ENCODE measurements at regions not wholly inside any gene's neighbourhood (a gene's known extent, or its start where the extent isn't known, plus 50 kb on each side); places are given as distances from the start of the nearest gene placed in this dataset.

DNA sequence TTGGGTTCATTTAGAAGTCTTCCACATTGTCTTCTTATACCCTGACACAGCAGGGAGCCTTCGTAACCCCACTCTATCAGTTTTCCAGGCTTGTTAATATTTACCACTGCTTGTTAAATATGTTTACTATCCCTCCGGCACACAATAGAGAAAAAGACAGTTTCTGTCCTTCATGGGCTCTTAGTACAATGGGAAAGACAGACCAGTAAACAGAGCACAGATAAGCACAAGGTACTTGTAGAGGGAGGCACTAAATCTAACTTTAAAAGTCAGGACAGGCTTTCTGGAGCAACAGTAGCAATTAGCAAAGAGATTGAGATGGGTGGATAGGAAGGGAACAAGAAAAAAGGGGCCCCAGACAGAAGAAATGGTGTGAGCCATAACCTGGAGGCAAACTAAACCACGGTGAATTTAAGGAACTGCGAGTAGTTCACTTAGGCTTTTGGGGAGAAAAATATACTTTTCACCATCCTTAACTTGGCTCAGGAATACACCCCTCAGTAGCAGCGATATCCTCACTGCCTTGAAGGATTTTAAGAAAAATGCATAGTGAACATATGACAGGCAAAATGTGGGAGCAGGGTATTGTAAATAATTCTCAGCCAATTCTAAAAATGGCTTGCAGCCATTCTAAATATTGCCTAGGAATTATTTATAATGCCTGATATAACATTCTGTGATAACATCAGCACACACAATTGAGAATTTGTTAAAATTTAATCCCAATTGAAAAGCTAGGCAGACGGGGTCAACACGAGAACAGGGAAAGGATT, 383.7 kb downstream of the CDH2 start:
- DNase-seq (ENCODE audit: extremely low read depth, low read depth), result no peak
- H3K4me3 ChIP-seq (replicated peaks; ENCODE audit: low read depth, low read length), result no peak overlapping the region
- TF ChIP-seq, protein P1, sequence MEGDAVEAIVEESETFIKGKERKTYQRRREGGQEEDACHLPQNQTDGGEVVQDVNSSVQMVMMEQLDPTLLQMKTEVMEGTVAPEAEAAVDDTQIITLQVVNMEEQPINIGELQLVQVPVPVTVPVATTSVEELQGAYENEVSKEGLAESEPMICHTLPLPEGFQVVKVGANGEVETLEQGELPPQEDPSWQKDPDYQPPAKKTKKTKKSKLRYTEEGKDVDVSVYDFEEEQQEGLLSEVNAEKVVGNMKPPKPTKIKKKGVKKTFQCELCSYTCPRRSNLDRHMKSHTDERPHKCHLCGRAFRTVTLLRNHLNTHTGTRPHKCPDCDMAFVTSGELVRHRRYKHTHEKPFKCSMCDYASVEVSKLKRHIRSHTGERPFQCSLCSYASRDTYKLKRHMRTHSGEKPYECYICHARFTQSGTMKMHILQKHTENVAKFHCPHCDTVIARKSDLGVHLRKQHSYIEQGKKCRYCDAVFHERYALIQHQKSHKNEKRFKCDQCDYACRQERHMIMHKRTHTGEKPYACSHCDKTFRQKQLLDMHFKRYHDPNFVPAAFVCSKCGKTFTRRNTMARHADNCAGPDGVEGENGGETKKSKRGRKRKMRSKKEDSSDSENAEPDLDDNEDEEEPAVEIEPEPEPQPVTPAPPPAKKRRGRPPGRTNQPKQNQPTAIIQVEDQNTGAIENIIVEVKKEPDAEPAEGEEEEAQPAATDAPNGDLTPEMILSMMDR (IDR thresholded peaks at IDR 0.05; ENCODE audit: low read depth, low read length, missing control alignments), result no peak

DNA sequence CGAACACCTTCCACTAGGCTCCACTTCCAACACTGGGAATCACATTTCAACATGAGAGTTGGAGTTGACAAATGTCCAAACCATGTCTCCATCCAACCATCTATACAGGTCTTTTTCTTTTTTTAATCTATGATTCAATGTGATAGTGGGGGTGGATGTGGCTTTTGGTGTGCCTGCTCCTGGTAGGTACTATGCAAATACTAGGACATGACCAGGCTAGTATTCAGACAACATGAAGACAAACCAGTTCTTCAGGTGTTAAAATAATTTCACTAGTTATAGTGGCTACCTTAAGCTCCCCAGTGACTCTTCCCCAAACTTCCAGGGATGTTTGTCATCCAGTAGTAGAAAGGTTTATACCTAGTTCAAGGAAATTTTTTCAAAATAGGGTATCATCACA, 387.5 kb downstream of the CDH2 start:
- no peak overlapping the region for H3K4me3 ChIP-seq (replicated peaks; ENCODE audit: low read depth, low read length)
- no peak for DNase-seq (ENCODE audit: extremely low read depth, low read depth)
- TF ChIP-seq, protein P1 (IDR thresholded peaks at IDR 0.05; ENCODE audit: low read depth, low read length, missing control alignments), result no peak

- no peak overlapping the region for H3K4me3 ChIP-seq (replicated peaks; ENCODE audit: low read depth, low read length)
- DNase-seq (ENCODE audit: extremely low read depth, low read depth), result no peak
- TF ChIP-seq, protein P1 (IDR thresholded peaks at IDR 0.05; ENCODE audit: low read depth, low read length, missing control alignments), result no peak
Measured at GRCh38 chr18:27787547-27787946, 389.4 kb downstream of the CDH2 start.

- H3K4me3 ChIP-seq (replicated peaks; ENCODE audit: low read depth, low read length), result no peak overlapping the region
- TF ChIP-seq, protein P1 (IDR thresholded peaks at IDR 0.05; ENCODE audit: low read depth, low read length, missing control alignments), result no peak
- no peak for DNase-seq (ENCODE audit: extremely low read depth, low read depth)
Measured at GRCh38 chr18:27785815-27786471, 391.0 kb downstream of the CDH2 start.

GRCh38 chr18:27780061-27780745, 396.7 kb downstream of the CDH2 start:
- H3K4me3 ChIP-seq (replicated peaks; ENCODE audit: low read depth, low read length), result no peak overlapping the region
- TF ChIP-seq, protein P1 (IDR thresholded peaks at IDR 0.05; ENCODE audit: low read depth, low read length, missing control alignments), result no peak
- no peak for DNase-seq (ENCODE audit: extremely low read depth, low read depth)

DNA sequence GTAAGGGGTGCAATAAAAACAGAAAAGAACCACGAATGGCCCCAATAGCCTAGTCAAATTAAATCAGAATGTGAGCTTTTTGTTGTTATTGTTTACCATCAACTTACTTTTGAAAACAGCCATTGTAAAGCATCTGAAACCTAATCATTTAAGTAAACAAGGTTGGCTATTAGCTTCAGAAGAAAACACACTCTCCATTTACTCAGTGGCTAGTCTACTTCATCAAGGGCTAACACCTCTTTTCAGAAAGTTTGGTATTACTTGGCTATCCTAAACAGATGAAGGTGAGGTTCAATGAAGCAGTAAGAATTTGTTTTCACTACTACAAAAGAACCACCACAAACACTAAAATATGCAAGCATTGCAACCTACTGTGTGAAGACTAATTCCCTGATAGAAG, 398.0 kb downstream of the CDH2 start:
- TF ChIP-seq, protein P1 (IDR thresholded peaks at IDR 0.05; ENCODE audit: low read depth, low read length, missing control alignments), result no peak
- H3K4me3 ChIP-seq (replicated peaks; ENCODE audit: low read depth, low read length), result no peak overlapping the region
- no peak for DNase-seq (ENCODE audit: extremely low read depth, low read depth)

Measured in HFF-Myc (cell line).